GM18499 (cell line): ENCODE measurements at regions not wholly inside any gene's neighbourhood (a gene's known extent, or its start where the extent isn't known, plus 50 kb on each side); places are given as distances from the start of the nearest gene placed in this dataset.
"Not testable (repeated sequence)": the region's sequence is repeated elsewhere in the genome, so short reads cannot be mapped to it uniquely, and the experiment has no call there.

Experiments used
- ATAC-seq: cut with Tn5 transposase; IDR thresholded peaks from one replicate; pipeline ENCODE4 v1.9.1; 2021; ENCODE audit warnings: moderate number of reproducible peaks; ENCODE audit not compliant: insufficient read depth, unreplicated experiment

- not testable (repeated sequence) for ATAC-seq
Observed at GRCh38 chr15:19964480-19964879, 577.1 kb downstream of the GOLGA6L6 start.

DNA sequence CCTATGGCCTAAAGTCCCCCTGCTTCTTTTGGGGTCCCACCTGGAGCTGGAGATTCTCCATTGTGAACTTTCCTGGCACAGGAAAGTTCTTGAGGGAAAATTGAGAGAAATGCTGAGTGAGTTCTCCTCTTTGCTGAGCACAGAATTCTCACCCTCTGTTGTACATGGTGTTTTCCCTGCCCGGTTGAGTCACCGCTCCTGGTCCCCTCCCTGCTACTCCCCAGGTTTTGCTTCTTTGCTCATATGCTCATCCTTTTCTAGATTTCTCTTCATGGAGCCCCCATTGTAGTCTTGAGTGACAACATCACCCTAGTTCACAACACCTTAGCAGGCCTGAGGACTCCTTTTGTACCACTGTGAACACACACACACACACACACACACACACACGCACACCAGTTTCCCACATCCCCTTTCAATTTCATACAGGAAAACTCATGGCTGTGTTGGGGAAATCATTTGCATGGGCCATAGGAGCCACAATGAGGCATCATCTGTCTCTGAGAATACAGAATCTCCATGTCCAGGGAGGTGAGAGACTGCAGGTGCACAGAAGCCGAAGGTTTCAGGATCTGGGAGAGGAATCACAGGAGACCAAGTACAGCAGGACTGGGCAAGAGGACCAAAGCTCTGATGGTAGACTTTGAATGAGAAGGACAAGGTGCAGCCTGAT, 585.3 kb downstream of the GOLGA6L6 start:
- ATAC-seq = no peak

- ATAC-seq = no peak
Observed at GRCh38 chr15:19944261-19944888, 597.2 kb downstream of the GOLGA6L6 start.

DNA sequence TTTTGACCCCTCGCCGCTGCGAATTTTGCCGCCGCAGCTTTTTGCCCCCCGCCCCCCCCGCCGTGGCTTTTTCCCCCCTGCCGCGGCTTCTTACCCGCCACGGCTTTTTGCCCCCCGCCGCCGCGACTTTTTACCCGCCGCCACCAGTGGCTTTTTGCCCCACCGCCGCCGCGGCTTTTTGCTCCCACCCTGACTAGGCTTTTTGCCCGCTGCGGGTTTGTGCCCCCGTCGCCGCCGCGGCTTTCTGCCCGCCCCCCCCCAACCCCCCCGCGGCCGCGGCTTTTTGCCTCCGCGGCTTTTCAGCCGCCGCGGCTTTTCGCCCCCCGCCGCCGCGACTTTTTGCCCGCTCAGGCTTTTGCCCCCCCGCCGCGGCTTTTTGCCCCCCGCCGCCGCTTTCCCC, 598.1 kb downstream of the GOLGA6L6 start:
- no peak for ATAC-seq

DNA sequence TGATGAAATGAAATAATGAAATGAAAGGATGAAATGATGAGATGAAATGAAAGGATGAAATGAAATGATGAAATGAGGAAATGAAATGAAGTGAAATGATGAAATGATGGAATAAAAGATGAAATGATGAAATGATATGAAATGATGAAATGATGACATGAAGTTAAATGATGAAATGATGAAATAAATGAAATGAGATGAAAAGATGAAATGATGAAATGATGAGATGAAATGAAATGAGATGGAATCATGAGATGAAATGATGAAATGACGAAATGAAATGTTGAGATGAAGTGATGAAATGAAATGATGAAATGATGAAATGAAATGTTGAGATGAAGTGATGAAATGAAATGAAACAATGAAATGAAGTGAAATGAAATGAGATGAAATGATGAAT, 638.3 kb downstream of the GOLGA6L6 start:
- not testable (repeated sequence) for ATAC-seq

GRCh38 chr15:19902388-19902787, 639.2 kb downstream of the GOLGA6L6 start:
- not testable (repeated sequence) for ATAC-seq

- not testable (repeated sequence) for ATAC-seq
Observed at GRCh38 chr15:19901414-19901813, 640.2 kb downstream of the GOLGA6L6 start.

DNA sequence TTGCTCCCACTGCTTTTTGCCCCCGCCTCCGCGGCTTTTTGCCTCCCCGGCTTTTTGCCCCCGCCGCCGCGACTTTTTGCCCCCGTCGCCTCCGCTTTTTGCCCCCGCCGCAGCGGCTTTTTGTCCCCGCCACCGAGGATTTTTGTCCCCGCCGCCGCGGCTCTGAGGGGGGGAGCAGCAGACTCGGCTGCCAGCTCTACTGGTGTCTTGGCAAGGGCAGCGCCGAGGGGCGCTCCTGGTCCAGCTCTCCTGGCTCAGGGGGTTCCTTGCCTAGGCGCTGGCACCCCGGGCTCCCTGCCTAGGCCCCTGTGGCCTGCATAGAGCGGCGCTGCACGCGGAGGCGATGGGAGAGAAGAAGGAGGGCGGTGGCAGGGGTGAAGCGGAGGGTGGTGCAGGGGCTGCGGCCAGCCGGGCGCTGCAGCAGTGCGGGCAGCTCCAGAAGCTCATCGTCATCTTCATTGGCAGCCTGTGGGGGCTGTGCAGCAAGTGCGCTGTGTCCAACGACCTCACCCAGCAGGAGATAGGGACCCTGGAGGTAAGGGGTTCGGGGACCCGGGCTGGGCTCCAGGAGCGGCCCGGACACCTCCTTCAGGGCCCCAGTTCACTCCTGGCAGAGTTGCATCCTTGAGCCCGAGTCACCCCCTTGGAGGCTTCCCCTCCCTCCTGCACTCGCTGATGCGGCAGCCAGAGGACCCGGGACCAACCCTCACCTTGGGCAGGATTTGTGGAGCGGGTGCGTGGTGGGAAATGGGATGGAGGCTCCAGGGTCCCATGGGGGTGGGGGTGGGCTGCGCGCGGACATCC, 642.4 kb downstream of the GOLGA6L6 start:
- ATAC-seq = no peak

DNA sequence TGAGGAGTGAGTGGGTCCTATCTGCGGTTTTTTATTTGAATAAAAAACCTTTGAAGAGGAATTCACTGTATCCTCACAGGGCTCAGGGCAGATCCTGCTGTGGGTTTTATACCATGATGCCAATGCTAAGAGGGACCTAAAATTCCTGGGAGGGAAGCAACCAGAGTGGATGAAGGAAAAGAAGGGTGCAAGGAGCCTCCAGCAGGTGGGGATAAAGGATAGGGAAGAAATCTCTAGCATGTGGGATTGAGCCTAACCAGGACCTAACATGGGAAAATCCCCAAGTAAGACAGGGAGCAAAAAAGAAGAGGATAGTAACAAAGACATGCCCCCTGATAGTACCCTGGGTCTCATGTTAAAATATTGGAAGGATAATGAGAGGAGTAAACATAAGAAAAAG, 652.8 kb downstream of the GOLGA6L6 start:
- ATAC-seq = not testable (repeated sequence)

- not testable (repeated sequence) for ATAC-seq
Observed at GRCh38 chr15:19844061-19844460, 697.5 kb downstream of the GOLGA6L6 start.
